PC-3 (cell line): ENCODE measurements at regions not wholly inside any gene's neighbourhood (a gene's known extent, or its start where the extent isn't known, plus 50 kb on each side); places are given as distances from the start of the nearest gene placed in this dataset.
A peak's percentile ranks its signal among the peaks of the same experiment; 100 is the strongest.
"Not testable (repeated sequence)": the region's sequence is repeated elsewhere in the genome, so short reads cannot be mapped to it uniquely, and the experiment has no call there.

Source experiments
- ATAC-seq: fragments of 200-7000 bp; cut with Tn5 transposase; 2 replicates; pipeline ENCODE4 v1.9.1; 2020; ENCODE audit warnings: mild to moderate bottlenecking, moderate library complexity
- BruUV-seq: library from RNA; stranded (reverse); fragments of 400-500 nt; replicated peaks from 2 replicates; lab custom pipeline; 2021; lab: Mats Ljungman, UMichigan
- CTCF ChIA-PET: fragments of 300-600 bp; sonication (Branson Sonifier 250); formaldehyde crosslinking; loops from one replicate; lab custom pipeline; 2022; ENCODE audit warnings: antibody characterized with exemption; lab: Charles Lee
- POLR2A ChIA-PET: fragments of 300-600 bp; sonication (Branson Sonifier 250); formaldehyde crosslinking; loops from one replicate; lab custom pipeline; 2022; ENCODE audit warnings: antibody characterized with exemption; ENCODE audit not compliant: unreplicated experiment; lab: Charles Lee
- DNase-seq: peaks from one replicate; pipeline ENCODE4 v3.0.0-alpha.2; 2015
- H2AFZ ChIP-seq: fragments of 300-600 bp; sonication (generic); 2 replicates; pipeline ENCODE4 v1.6.0; 2016; ENCODE audit warnings: antibody characterized with exemption, low read length
- H3F3A ChIP-seq: fragments of 300-600 bp; sonication (generic); one replicate; pipeline ENCODE4 v1.6.0; 2017; ENCODE audit warnings: antibody characterized with exemption, low read length, control low read depth, mild to moderate bottlenecking; ENCODE audit not compliant: unreplicated experiment
- H3K27ac ChIP-seq: fragments of 300-600 bp; sonication (generic); 2 replicates; pipeline ENCODE4 v1.5.1; 2016; ENCODE audit warnings: mild to moderate bottlenecking, low read length
- H3K27me3 ChIP-seq: fragments of 300-600 bp; sonication (generic); 2 replicates; pipeline ENCODE4 v1.6.1; 2016; ENCODE audit warnings: low read length, mixed read lengths
- H3K36me3 ChIP-seq: fragments of 300-600 bp; sonication (generic); 2 replicates; pipeline ENCODE4 v1.6.1; 2016; ENCODE audit warnings: low read depth, mixed run types, low read length, mixed read lengths
- H3K4me1 ChIP-seq: fragments of 300-600 bp; sonication (generic); 2 replicates; pipeline ENCODE4 v1.5.1; 2016; ENCODE audit warnings: low read length; ENCODE audit not compliant: insufficient read depth
- H3K4me2 ChIP-seq: fragments of 300-600 bp; sonication (generic); 2 replicates; pipeline ENCODE4 v1.6.0; 2016; ENCODE audit warnings: low read length
- H3K4me3 ChIP-seq: fragments of 300-600 bp; sonication (generic); 2 replicates; pipeline ENCODE4 v1.5.1; 2016; ENCODE audit warnings: mild to moderate bottlenecking, low read length, mixed read lengths
- H3K79me2 ChIP-seq: fragments of 300-600 bp; sonication (generic); 2 replicates; pipeline ENCODE4 v1.6.1; 2017; ENCODE audit warnings: low read length, mixed read lengths
- H3K9ac ChIP-seq: fragments of 300-600 bp; sonication (generic); 2 replicates; pipeline ENCODE4 v1.6.0; 2016; ENCODE audit warnings: mild to moderate bottlenecking, low read length
- H3K9me2 ChIP-seq: fragments of 300-600 bp; sonication (generic); replicated peaks from 2 replicates; pipeline ENCODE4 v1.6.1; 2016; ENCODE audit warnings: mixed run types, low read length, mixed read lengths
- H3K9me3 ChIP-seq: fragments of 300-600 bp; sonication (generic); 2 replicates; pipeline ENCODE4 v1.6.1; 2016; ENCODE audit warnings: low read length, mixed read lengths
- H4K20me1 ChIP-seq: fragments of 300-600 bp; sonication (generic); 2 replicates; pipeline ENCODE4 v1.6.1; 2016; ENCODE audit warnings: low read length, mixed read lengths
- CTCF ChIP-seq: fragments of 300-600 bp; sonication (generic); conservative IDR thresholded peaks from 2 replicates; pipeline ENCODE4 v1.5.1; 2017; ENCODE audit warnings: antibody characterized with exemption, low read depth, mild to moderate bottlenecking, low read length
- EZH2 ChIP-seq: fragments of 300-600 bp; sonication (generic); IDR thresholded peaks from one replicate; pipeline ENCODE4 v1.6.1; 2017; ENCODE audit warnings: antibody characterized with exemption, mild to moderate bottlenecking, low read length; ENCODE audit not compliant: unreplicated experiment
- EZH2phosphoT487 ChIP-seq: fragments of 300-600 bp; sonication (generic); IDR thresholded peaks from 2 replicates; pipeline ENCODE4 v1.6.1; 2018; ENCODE audit warnings: mild to moderate bottlenecking, antibody characterized with exemption, low read length, borderline replicate concordance
- intact Hi-C: fragments of 100-400 bp; cut with micrococcal nuclease; formaldehyde crosslinking; loops from 2 replicates; pipeline ENCODE4 v1.9.0; 2023

- H3K79me2 ChIP-seq, H2AFZ ChIP-seq, H3F3A ChIP-seq, H3K4me1 ChIP-seq, H3K4me3 ChIP-seq, BruUV-seq, H3K36me3 ChIP-seq, CTCF ChIA-PET, H4K20me1 ChIP-seq, H3K27me3 ChIP-seq, intact Hi-C loops, H3K9me2 ChIP-seq, DNase-seq, ATAC-seq, H3K9ac ChIP-seq, POLR2A ChIA-PET, H3K4me2 ChIP-seq, H3K9me3 ChIP-seq, H3K27ac ChIP-seq: not testable (repeated sequence)
These were observed 68.8 kb upstream of the WIPI2 start for GRCh38 chr7:5121256-5121655.

- H3K36me3 ChIP-seq, H3K9me3 ChIP-seq, BruUV-seq, H3K27me3 ChIP-seq, H2AFZ ChIP-seq, H4K20me1 ChIP-seq, H3K9ac ChIP-seq, H3K27ac ChIP-seq, H3K79me2 ChIP-seq, CTCF ChIA-PET, H3K9me2 ChIP-seq, H3K4me1 ChIP-seq, POLR2A ChIA-PET, DNase-seq, H3K4me2 ChIP-seq, ATAC-seq, H3K4me3 ChIP-seq, intact Hi-C loops, H3F3A ChIP-seq: not testable (repeated sequence)
These were observed 58.8 kb upstream of the WIPI2 start for GRCh38 chr7:5131238-5131637.

- intact Hi-C loops = no loop called here
- Histone ChIP-seq H3F3A (no peaks in the 10 kb centered on the region), H3K27ac (no peak overlapping the region), H3K4me1 (no peaks in the 10 kb centered on the region), H3K4me2 (no peak overlapping the region), H3K79me2 (no peaks in the 10 kb centered on the region), H3K9me3 (no peaks in the 10 kb centered on the region), H3K9ac (no peak overlapping the region), H3K4me3 (no peak overlapping the region), H2AFZ (no peak overlapping the region), H3K27me3 (no peaks in the 10 kb centered on the region), H4K20me1 (no peaks in the 10 kb centered on the region), H3K9me2 (no peaks in the 10 kb centered on the region), H3K36me3 (no peaks in the 10 kb centered on the region)
- no TSS peak for BruUV-seq
- TF ChIP-seq EZH2 (no peak), CTCF (no peak), EZH2phosphoT487 (no peak)
- POLR2A ChIA-PET = no interaction called here
- DNase-seq (no peak), ATAC-seq (no peak)
- CTCF ChIA-PET = no interaction called here
These were observed 57.5 kb upstream of the WIPI2 start for GRCh38 chr7:5132539-5132938.

GRCh38 chr7:5139998-5140397, 50.0 kb upstream of the WIPI2 start:
- H3K27me3 ChIP-seq = no peaks in the 10 kb centered on the region
- BruUV-seq = no TSS peak
- H3K36me3 ChIP-seq = no peaks in the 10 kb centered on the region
- peak; percentile 49 for TF ChIP-seq CTCF
- no peak for TF ChIP-seq EZH2phosphoT487
- H3K4me3 ChIP-seq = no peak overlapping the region
- H3K4me2 ChIP-seq = no peak overlapping the region
- H3K4me1 ChIP-seq = no peaks in the 10 kb centered on the region
- H4K20me1 ChIP-seq = no peaks in the 10 kb centered on the region
- CTCF ChIA-PET = no interaction called here
- no peaks in the 10 kb centered on the region for H3F3A ChIP-seq
- no peak overlapping the region for H3K27ac ChIP-seq
- POLR2A ChIA-PET = no interaction called here
- no peak overlapping the region for H3K9ac ChIP-seq
- DNase-seq = peak; percentile 22
- H2AFZ ChIP-seq = no peak overlapping the region
- H3K79me2 ChIP-seq = no peaks in the 10 kb centered on the region
- no peaks in the 10 kb centered on the region for H3K9me3 ChIP-seq
- ATAC-seq = peak; percentile 37; the same call in 1 of the 2 replicates
- intact Hi-C loops = loop anchor here (1.0 kb wide), 1 partner anchor 34 kb away; no protein-coding TSS in a partner anchor
- H3K9me2 ChIP-seq = no peaks in the 10 kb centered on the region
